GM23338 (cell line): ENCODE measurements at regions not wholly inside any gene's neighbourhood (a gene's known extent, or its start where the extent isn't known, plus 50 kb on each side); places are given as distances from the start of the nearest gene placed in this dataset.

Experiments
- ATAC-seq: fragments of 200-7000 bp; cut with Tn5 transposase; 3 replicates; pipeline ENCODE4 v1.9.1; 2020
- DNase-seq: peaks from one replicate; pipeline ENCODE4 v3.0.0-alpha.2; 2015; ENCODE audit warnings: low spot score
- H2AFZ ChIP-seq: fragments of 200-600 bp; sonication (generic); 2 replicates; pipeline ENCODE4 v1.8.0; 2016; ENCODE audit warnings: antibody characterized with exemption, mild to moderate bottlenecking, moderate library complexity
- H3F3A ChIP-seq: fragments of 200-600 bp; sonication (generic); replicated peaks from 2 replicates; pipeline ENCODE4 v1.8.0; 2017; ENCODE audit warnings: antibody characterized with exemption, mixed run types, low read depth
- H3K27ac ChIP-seq: fragments of 200-600 bp; sonication (generic); 2 replicates; pipeline ENCODE4 v1.6.1; 2016; ENCODE audit warnings: low read depth
- H3K27me3 ChIP-seq: fragments of 200-600 bp; sonication (generic); 2 replicates; pipeline ENCODE4 v1.8.0; 2016; ENCODE audit warnings: mild to moderate bottlenecking, mixed run types, moderate library complexity; ENCODE audit not compliant: insufficient read depth
- H3K36me3 ChIP-seq: fragments of 200-600 bp; sonication (generic); 2 replicates; pipeline ENCODE4 v1.8.0; 2016; ENCODE audit warnings: mild to moderate bottlenecking; ENCODE audit not compliant: insufficient read depth
- H3K4me1 ChIP-seq: fragments of 200-600 bp; sonication (generic); 2 replicates; pipeline ENCODE4 v1.8.0; 2016; ENCODE audit warnings: mild to moderate bottlenecking, moderate library complexity; ENCODE audit not compliant: insufficient read depth
- H3K4me2 ChIP-seq: fragments of 200-600 bp; sonication (generic); 2 replicates; pipeline ENCODE4 v1.7.1; 2017; ENCODE audit warnings: mixed run types
- H3K4me3 ChIP-seq: fragments of 200-600 bp; sonication (generic); 2 replicates; pipeline ENCODE4 v1.6.1; 2016; ENCODE audit warnings: mixed run types
- H3K79me2 ChIP-seq: fragments of 200-600 bp; sonication (generic); replicated peaks from 2 replicates; pipeline ENCODE4 v1.8.0; 2017; ENCODE audit warnings: mild to moderate bottlenecking; ENCODE audit not compliant: insufficient read depth
- H3K9me2 ChIP-seq: fragments of 200-600 bp; sonication (generic); 2 replicates; pipeline ENCODE4 v1.8.0; 2017; ENCODE audit not compliant: insufficient read depth
- H4K20me1 ChIP-seq: fragments of 200-600 bp; sonication (generic); replicated peaks from 2 replicates; pipeline ENCODE4 v1.8.0; 2017; ENCODE audit warnings: mild to moderate bottlenecking; ENCODE audit not compliant: insufficient read depth
- H3K27ac Mint-ChIP-seq: 2 replicates; pipeline ENCODE4 v1.8.0; 2020; ENCODE audit warnings: inconsistent platforms, mild to moderate bottlenecking, moderate library complexity, mixed read lengths
- H3K27me3 Mint-ChIP-seq: 3 replicates; pipeline ENCODE4 v1.8.0; 2022; ENCODE audit warnings: low read depth, mild to moderate bottlenecking, moderate library complexity, mixed read lengths, inconsistent platforms; ENCODE audit not compliant: insufficient read depth, poor library complexity
- H3K36me3 Mint-ChIP-seq: 3 replicates; pipeline ENCODE4 v1.8.0; 2021; ENCODE audit warnings: low read depth, mild to moderate bottlenecking, inconsistent platforms, moderate library complexity, mixed read lengths
- H3K4me1 Mint-ChIP-seq: 3 replicates; pipeline ENCODE4 v1.8.0; 2020; ENCODE audit warnings: mild to moderate bottlenecking, inconsistent platforms, mixed read lengths
- H3K4me3 Mint-ChIP-seq: 3 replicates; pipeline ENCODE4 v1.8.0; 2021; ENCODE audit warnings: moderate library complexity, mild to moderate bottlenecking, inconsistent platforms, mixed read lengths
- H3K9me3 Mint-ChIP-seq: 3 replicates; pipeline ENCODE4 v1.8.0; 2020; ENCODE audit warnings: moderate library complexity, mild to moderate bottlenecking, inconsistent platforms, mixed read lengths
- CREB1 ChIP-seq: fragments of 250-450 bp; sonication (Bioruptor Pico); IDR thresholded peaks from 2 replicates; pipeline ENCODE4 v1.5.0; 2020; ENCODE audit warnings: low read depth, mild to moderate bottlenecking, moderate library complexity
- CTCF ChIP-seq, 2 experiments: fragments of 200-600 bp in 1 of 2; sonication (generic) in 1 of 2; conservative IDR thresholded peaks; 2 replicates each; pipeline versions ENCODE4 v1.5.1 to v1.6.1; 2016 to 2017; ENCODE audit warnings: antibody characterized with exemption in 2 of 2, low read depth in 2 of 2, mild to moderate bottlenecking in 2 of 2, moderate library complexity in 1 of 2
- ETS1 ChIP-seq: IDR thresholded peaks from 2 replicates; pipeline ENCODE4 v1.6.1; 2016; ENCODE audit warnings: antibody characterized with exemption
- EZH2 ChIP-seq: fragments of 200-600 bp; sonication (generic); IDR thresholded peaks from one replicate; pipeline ENCODE4 v1.8.0; 2017; ENCODE audit warnings: antibody characterized with exemption, mild to moderate bottlenecking, low read depth; ENCODE audit not compliant: unreplicated experiment
- EZH2phosphoT487 ChIP-seq: fragments of 200-600 bp; sonication (generic); IDR thresholded peaks from one replicate; pipeline ENCODE4 v1.8.1; 2018; ENCODE audit warnings: antibody characterized with exemption; ENCODE audit not compliant: unreplicated experiment
- JUNB ChIP-seq: IDR thresholded peaks from one replicate; pipeline ENCODE4 v1.6.1; 2016; ENCODE audit warnings: antibody characterized with exemption; ENCODE audit not compliant: unreplicated experiment
- NANOG ChIP-seq: IDR thresholded peaks from 2 replicates; pipeline ENCODE4 v1.6.1; 2016; ENCODE audit warnings: antibody characterized with exemption, borderline replicate concordance
- POLR2AphosphoS5 ChIP-seq: IDR thresholded peaks from 2 replicates; pipeline ENCODE4 v1.6.1; 2016; ENCODE audit warnings: antibody characterized with exemption, low read depth
- REST ChIP-seq: IDR thresholded peaks from one replicate; pipeline ENCODE4 v1.6.1; 2018; ENCODE audit warnings: antibody characterized with exemption; ENCODE audit not compliant: unreplicated experiment
- STAT1 ChIP-seq: IDR thresholded peaks from one replicate; pipeline ENCODE4 v1.6.1; 2016; ENCODE audit warnings: antibody characterized with exemption; ENCODE audit not compliant: unreplicated experiment
- ZNF114 ChIP-seq: fragments of 250-450 bp; sonication (Bioruptor Pico); IDR thresholded peaks from 2 replicates; pipeline ENCODE4 v1.5.0; 2020; ENCODE audit warnings: mild to moderate bottlenecking, moderate library complexity
- ZNF331 ChIP-seq: fragments of 250-450 bp; sonication (Bioruptor Pico); IDR thresholded peaks from 2 replicates; pipeline ENCODE4 v1.5.0; 2020; ENCODE audit warnings: low read depth, mild to moderate bottlenecking, moderate library complexity
- ZNF462 ChIP-seq: fragments of 250-450 bp; sonication (Bioruptor Pico); IDR thresholded peaks from 2 replicates; pipeline ENCODE4 v1.5.0; 2020; ENCODE audit warnings: mild to moderate bottlenecking, moderate library complexity

- Histone ChIP-seq H2AFZ (no peak overlapping the region), H3K4me3 (no peak overlapping the region), H3K27me3 (no peaks in the 10 kb centered on the region), H3K4me1 (peaks cover 5% of the 10 kb centered on the region; the same call in 1 of the 2 replicates), H3K27ac (no peak overlapping the region), H3K4me2 (no peak overlapping the region), H3K79me2 (no peaks in the 10 kb centered on the region), H4K20me1 (no peaks in the 10 kb centered on the region), H3F3A (no peaks in the 10 kb centered on the region), H3K36me3 (no peaks in the 10 kb centered on the region), H3K9me2 (no peaks in the 10 kb centered on the region)
- TF ChIP-seq ZNF331 (CRISPR knock-in tag) (no peak), STAT1 (no peak), JUNB (no peak), ZNF114 (CRISPR knock-in tag) (no peak), ZNF462 (no peak), EZH2 (no peak), CREB1 (no peak), REST (no peak), NANOG (no peak), ETS1 (no peak), POLR2AphosphoS5 (no peak), EZH2phosphoT487 (no peak), CTCF (conservative IDR thresholded peaks at IDR 0.05; ENCODE audit: low read depth in 2 of 2) (no peak)
- no peaks in the 10 kb centered on the region for H3K9me3 Mint-ChIP-seq
- ATAC-seq (no peak), DNase-seq (no peak)
- peaks cover 11% of the 10 kb centered on the region for H3K4me1 Mint-ChIP-seq
- no peaks in the 10 kb centered on the region for H3K36me3 Mint-ChIP-seq
- no peaks in the 10 kb centered on the region for H3K27me3 Mint-ChIP-seq
- H3K27ac Mint-ChIP-seq: no peak overlapping the region
- no peak overlapping the region for H3K4me3 Mint-ChIP-seq
Observed at GRCh38 chr10:90347239-90347638, 510.6 kb downstream of the HTR7 start.
